HG03558 (cell line): ENCODE measurements at regions not wholly inside any gene's neighbourhood (a gene's known extent, or its start where the extent isn't known, plus 50 kb on each side); places are given as distances from the start of the nearest gene placed in this dataset.

ENCODE experiments used
- ATAC-seq: cut with Tn5 transposase; IDR thresholded peaks from one replicate; pipeline ENCODE4 v1.9.1; 2021; ENCODE audit warnings: moderate number of reproducible peaks; ENCODE audit not compliant: unreplicated experiment; ENCODE audit errors: extremely low read depth

DNA sequence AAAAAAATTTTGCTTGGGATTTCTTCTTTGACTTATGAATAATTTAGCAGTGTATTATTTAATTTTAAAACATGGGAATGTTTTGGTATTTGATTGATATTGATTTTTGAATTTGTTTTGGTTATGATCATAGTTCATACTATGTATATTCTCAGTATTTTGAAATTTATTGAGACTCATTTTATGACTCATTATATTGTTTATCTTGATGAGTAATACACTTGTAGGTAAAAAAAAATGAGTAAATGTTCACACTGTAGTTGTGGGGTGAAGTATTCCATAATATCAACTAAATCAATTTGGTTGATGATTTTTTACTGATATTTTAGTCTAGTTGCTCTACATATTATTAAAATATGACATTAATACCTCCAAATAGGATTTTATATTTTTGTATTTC, 1142.2 kb downstream of the ADGRL3 start:
- no peak for ATAC-seq

DNA sequence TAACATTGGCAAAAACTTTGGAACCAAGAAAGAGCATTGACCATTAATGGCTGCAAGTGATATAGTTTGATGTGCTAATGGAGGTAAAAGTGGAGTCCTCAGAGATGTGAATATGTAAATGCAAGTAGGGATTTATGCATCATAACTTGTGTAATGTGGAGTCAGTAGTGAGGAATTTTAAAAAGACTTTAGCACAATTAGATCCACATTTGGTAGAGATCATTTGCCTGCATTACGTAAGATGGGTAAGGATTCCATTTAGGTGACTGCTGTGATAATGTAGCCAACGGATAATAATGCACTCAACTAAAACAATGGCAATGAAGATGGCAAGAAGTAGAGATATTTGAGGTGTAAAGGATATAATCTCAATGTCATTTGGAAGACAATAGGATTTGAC, 1128.4 kb downstream of the ADGRL3 start:
- no peak for ATAC-seq

DNA sequence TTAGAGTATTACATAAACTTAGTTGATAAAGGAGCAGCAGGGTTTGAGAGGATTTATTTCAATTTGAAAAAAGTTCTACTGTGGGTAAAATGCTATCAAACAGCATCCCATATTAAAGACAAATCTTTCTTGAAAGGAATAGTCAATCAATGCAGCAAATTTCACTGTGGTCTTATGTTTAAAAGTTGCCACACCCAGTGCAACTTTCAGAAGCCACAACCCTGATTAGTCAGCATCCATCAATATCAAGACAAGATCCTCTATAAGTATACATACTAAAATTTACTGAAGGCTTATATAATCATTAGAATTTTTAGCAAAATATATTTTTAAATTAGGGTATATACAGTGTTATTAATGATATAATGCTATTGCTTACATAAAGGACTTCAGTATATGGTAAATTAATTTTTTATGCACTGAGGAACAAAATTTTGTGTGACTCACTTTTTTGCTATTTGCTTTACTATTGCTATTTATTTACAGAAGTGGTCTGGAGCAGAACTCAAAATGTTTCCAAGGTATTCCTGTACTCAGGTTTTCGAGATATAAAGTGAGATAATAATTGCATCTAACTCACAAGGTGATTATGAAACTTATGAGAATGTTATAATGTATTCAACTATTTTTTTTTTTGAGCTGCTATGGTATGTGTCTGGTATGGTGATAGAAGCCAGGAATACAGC, 1127.6 kb downstream of the ADGRL3 start:
- ATAC-seq, result no peak

DNA sequence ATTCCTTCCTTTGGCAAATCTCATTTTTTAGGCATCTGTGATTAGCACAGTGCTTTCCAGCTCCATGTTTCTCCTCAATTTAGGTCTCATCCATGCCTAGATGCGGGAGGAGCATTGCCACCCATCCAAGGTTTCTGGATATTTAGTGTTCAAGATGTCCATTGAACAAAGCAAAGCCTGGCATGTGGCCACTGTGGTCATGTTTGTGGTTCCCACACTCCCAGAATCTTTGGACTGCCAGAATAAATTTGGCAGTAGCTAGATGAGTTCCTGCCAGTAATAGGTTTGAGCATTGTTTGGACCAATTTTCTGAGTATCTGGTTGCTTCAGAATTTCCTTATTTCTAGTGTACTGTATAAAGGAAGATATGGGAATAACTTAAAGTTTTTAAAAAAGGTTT, 1124.1 kb downstream of the ADGRL3 start:
- no peak for ATAC-seq

DNA sequence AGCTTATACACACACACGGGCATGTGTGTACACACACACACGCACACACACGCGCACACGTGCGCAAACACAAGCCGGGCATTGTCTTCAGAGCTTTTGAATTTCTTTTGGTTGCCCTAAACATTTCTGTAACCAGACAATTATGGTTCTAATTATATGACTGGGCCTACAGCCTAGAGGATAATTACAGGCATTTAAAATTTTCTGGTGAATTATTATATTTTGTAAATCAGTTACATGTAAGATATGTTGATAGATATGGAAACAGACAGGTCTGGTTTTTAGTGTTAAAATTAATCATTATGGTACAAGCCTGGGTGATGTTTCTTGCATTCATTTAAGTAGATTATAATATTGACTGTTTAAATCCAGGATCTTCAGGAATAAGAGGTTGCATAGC, 1120.5 kb downstream of the ADGRL3 start:
- ATAC-seq, result no peak

DNA sequence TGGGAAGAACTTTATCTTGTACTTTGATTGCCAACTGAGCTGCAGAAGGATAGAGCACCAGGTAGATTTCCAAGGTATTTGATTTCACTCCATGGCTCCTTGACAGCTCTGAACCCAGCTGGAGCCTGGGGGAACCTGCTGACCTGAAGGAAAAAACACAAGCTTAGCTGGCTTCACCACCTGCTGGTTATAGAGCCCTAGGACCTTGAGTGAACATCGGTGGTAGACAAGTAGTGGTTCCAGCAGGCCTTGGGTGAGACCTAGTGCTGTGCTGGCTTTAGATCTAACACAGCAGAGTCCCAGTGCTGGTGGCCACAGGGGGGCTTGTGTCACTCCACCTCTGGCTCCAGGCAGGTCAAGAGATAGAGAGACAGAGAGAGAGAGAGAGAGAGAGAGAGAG, 1102.6 kb downstream of the ADGRL3 start:
- no peak for ATAC-seq

DNA sequence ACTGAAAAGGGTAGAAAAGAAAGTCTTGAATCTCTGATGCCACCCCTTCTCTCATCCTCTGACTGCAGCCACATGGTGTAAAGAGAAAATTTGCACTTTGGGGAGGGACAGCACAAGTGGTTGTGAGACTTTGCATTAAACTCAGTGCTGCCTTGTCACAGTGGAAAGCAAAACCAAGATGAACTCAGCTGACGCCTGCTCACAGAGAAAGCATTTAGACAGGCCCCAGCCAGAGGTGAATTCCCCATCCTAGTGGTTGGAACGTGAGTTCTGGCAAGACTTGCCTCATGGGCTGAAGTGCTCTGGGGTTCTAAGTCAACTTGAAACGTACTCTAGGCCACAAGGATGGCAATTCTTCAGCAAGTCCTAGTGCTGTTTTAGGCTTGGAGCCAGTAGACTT, 1101.4 kb downstream of the ADGRL3 start:
- ATAC-seq, result no peak

DNA sequence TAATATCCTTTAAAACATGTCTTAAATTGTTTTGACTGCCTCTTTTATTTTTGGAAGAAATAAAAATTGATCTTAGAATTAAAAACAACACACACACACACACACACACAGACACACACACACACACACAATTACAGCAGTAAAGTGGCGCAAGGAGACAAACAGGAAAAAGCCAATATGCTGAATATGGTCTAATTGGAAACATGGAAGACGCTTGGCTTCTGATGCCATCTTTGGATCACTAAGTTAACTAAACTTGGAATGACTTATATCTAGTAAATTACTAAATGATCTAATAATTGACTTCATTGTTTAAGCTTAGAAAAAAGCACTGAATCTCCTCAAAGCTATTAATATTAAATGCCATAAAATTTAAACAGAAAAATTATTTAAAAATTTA, 1093.4 kb downstream of the ADGRL3 start:
- ATAC-seq, result no peak

DNA sequence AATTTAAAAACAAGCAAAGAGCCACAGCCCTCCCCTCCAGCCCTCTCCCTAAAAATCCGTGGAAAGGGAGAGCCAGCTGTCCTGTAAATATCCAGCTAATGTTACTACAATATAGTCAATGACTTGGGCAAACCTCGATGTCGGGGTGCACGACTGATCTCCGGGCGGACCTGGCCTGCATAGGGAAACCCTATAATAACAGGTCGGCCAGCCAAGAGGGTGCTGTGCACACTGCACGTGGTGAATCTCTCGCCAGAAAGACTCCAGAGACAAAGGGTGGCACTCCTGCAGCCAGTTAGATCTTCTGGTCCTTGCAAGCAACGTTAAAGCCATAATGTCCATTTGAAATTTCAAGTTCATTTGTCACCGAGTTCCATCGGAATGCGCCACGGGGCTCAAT, 1092.8 kb downstream of the ADGRL3 start:
- ATAC-seq, result no peak

DNA sequence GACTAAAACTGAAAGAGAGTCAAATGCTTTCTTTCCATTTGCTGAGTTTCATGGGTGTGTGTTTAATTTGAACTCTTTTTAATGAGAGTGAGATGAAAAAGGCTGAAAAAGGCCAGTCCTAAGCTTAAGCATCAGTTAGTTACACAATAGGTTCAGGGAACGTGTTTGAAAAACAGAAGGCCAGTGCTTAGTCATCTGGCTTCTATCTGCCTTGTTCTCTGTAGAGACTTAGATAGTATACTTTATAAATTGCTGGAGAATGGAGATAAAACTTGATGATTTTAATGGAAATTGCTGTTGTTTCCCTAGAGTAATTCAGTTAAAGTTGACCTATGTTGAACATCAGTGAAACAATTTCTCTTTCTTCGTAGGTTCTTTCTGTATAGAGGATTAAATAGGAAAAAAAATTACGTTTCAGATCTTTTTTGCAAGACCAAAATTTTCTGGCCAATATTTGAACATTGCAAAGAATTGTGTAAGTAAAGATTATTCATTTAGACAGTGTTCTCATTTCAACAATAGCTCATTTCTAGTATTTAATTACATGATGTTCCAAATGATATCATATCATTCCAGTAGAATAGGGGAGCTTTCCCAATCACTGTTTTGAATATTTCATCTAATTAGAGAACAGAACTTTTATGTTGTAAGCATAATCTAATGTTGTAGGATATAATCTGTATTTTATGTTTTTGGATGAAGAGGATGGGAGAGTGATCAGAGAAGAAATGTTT, 1088.8 kb downstream of the ADGRL3 start:
- no peak for ATAC-seq

DNA sequence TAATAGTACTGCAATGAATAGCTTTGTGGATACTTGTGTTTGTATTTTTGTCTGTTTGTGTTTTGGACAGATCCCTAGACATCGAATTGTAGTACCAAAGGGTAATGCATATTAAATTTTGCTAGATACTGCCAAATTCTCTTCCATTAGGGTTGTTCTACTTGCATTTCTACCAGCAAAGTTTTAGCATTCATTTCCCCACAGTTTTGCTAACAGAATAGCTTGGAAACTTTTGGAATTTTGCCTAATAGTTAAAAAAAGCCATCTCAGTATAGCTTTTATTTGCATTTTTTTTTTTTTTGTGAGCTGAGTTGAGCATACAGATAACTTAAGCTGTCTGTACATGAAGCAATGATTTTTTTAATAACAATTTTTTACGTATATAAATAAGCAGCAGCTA, 1084.9 kb downstream of the ADGRL3 start:
- ATAC-seq, result no peak

DNA sequence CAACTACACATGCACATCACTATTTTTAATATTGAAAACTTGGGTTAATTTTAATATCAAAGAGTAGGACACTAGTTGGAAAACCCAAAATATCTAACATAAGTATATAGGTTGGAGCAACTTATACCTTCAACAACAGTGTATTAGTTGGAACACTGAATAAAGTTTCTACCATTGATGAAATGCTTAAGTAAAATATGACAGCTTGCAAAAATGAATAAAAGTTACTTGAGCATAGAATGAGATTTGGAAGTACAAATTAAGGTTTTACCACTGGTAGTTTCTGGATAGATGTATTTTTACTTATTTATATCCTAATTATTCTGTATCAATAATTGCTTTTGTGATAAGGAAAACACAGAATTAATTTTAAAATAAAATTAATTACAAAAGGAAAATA, 1079.6 kb downstream of the ADGRL3 start:
- no peak for ATAC-seq

DNA sequence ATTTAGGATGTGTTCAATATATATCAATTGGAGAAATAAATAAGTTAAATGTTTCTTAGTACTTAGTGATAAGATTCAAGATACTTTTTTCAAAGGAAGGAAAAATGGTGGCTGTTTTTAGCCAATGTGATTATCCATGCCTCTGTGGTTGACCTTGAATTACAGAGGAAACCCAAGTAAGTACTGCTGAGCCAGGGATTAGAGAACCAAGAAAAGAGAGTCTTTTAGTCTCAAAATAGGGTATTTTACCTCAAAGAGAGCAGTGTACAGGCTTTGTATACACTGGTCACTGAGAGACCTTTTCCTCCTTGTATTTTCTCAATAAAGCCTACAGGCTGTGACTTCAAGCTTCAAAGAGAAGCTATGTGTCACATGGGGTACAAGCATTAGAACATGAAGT, 1075.3 kb downstream of the ADGRL3 start:
- ATAC-seq, result no peak

DNA sequence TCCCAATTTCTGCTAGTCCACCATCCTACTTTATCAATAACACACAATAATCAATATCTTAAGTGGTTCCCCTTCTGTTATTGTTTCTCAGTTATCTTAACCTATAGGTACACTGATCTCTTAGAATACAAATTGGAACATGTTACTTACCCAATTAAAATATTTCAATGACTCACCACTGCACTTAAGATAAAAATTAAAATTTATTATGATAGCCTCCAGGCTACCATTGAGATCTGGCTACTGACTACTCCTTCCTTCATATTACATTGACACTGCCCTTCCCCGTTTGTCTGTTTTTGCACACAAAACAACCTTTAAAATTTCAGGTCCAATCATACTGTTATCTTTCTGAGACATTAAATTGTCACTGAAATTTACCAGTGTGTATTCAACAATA, 1074.7 kb downstream of the ADGRL3 start:
- ATAC-seq, result no peak

DNA sequence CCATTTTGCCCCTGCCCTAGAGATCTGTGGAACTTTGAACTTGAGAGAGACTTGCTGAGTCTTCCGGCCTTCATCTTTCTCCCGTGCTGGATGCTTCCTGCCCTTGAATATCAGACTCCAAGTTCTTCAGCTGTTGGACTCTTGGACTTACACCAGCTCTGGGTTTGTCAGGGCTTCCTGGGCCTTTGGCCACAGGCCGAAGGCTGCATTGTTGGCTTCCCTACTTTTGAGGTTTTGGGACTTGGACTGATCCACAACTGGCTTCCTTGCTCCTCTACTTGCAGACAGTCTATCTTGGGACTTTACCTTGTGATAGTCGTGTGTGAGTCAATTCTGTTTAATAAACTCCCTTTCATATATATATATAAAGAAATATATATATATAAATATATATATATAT, 1071.0 kb downstream of the ADGRL3 start:
- ATAC-seq, result no peak

DNA sequence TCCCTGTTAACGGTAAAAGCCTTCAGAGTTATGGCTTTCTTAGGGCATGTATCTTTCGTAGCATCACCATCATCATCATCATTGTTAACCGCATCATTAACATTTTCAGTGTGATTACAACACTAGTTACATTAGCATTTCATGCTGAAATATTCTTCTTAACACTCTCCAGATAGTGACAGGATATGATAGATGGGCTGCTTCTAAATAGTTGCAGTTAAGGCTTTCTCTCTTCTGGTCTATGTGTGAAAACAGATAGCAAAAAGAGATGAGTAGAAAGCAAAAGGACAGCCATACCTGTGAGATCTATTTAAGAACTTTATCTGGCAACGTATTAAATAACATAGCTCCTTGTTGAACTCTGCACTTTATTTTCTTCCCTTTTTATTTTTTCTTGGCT, 1069.8 kb downstream of the ADGRL3 start:
- ATAC-seq, result no peak

DNA sequence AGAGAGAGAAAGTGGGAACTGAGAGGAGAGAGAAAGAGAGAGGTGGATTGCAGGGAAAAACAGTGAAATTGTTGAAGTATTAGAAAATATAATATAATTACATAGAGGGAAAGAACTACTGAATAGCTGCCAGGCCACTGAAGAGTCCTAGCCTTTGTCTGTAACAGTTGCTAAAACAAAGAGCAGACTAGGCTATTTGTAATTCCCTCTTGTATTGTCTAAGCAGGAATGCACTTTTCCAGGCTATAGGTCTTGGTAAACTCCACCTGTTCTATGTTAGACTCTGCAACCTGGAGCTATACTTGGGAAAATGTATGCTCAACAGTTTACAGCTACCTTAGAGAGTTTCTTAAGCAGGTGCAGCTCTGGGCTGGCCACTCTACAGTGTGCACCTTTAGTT, 1063.3 kb downstream of the ADGRL3 start:
- ATAC-seq, result no peak

DNA sequence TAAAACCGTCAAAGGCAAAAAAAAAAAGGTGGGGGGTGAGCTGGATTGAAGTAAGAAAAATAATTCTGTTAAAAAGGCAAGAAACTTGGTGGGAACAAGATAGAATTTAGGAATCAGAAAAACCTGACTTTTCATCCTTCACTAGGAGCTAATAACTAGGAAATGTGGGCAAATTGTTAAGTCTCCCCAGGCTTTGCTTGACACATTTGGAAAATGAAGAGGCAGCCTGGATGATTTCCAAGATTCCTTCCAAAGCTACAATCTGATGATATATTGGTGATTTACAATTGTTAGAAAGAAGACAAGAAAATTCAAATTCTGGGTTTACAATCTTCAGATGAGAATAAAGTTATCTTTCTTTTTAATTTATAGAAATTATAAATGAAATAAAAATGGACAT, 1062.5 kb downstream of the ADGRL3 start:
- ATAC-seq, result no peak

DNA sequence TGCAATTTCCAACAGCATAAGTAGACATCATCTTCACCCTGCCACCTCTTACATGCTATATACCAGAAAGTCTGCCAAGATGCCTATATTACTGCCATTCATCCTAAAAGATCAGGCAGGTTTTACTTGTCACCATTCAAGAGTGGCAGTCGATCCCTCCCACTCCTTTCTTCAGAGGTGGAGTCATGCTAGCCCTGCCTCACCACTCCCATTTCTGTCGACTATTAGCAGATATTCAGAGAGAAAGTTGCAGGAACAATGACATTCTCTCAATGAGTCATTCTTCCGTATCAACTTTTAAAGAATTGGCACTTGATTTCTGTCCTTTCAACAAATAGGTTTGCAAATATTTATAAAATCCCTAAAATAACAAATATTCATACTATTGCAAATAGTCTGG, 1060.1 kb downstream of the ADGRL3 start:
- ATAC-seq, result no peak

DNA sequence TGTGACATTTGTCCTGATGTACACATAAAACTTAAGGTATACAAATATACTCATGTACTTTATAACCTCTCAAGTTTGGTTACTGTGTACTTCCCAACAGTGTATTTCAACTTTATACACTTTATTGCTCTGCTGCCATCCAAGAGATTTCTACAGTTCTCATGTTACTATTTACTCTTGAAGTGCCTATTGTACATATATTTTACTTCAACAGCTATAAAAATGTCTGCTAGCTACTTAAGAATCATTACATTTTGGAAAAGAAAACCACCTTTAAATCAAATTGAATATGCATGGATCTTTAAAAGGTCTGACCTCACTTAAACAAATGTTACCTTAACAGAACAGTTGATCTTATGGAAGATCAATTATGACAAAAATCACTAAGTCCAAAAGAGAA, 1056.4 kb downstream of the ADGRL3 start:
- no peak for ATAC-seq

DNA sequence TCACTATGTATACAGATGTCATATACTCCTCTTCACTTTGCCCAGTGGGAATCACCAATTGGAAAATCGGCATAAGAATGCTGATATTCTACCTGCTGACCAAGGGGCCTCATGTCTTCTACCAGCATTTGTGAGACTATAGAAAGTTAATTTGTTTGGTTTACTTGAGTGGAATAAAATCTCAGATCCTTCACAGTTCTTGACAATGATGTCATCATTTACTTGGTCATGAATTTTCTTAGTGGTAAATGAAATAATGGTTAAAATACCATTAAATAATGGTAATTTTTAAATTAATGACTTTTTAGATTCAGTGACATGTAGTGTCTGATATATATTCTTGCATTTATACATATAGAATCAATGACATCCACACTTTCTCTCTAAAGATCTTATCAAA, 1052.6 kb downstream of the ADGRL3 start:
- ATAC-seq, result no peak

DNA sequence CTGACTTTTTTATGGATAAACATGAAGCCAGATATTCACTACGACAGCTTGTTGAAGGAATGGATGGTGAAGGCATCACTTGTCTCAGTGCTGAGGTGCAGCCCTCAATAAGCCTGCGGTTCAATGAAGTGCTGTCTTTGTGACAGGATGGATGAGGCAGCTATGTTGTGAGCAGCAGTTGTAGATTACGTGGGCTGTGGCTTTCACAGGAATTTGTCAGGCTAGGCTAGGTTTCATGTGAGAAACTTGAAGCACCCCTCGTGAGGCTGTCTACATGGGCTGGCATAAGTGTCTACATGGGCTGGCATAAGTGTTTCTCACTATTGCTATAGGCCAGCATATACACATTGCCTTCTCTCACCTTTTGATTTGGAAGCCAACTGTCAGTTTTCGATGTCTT, 1050.0 kb downstream of the ADGRL3 start:
- no peak for ATAC-seq
